Keratinocyte (primary cell): ENCODE measurements at regions not wholly inside any gene's neighbourhood (a gene's known extent, or its start where the extent isn't known, plus 50 kb on each side); places are given as distances from the start of the nearest gene placed in this dataset.

Experiments
- DNase-seq: peaks from one replicate; pipeline ENCODE4 v3.0.0-alpha.2; 2011; ENCODE audit warnings: low read depth, missing footprints, low spot score
- FAIRE-seq: peaks from 2 replicates; lab custom pipeline; 2011; peaks lifted over from hg19 to GRCh38; lab: Jason Lieb, UNC
- H2AFZ ChIP-seq: 2 replicates; pipeline ENCODE4 v1.6.0; 2012; ENCODE audit warnings: low read length, control low read depth, inconsistent platforms; ENCODE audit not compliant: control insufficient read depth
- H3K27ac ChIP-seq: 2 replicates; pipeline ENCODE4 v1.5.1; 2011; ENCODE audit warnings: low read length; ENCODE audit not compliant: control insufficient read depth, insufficient read depth
- H3K27me3 ChIP-seq: 3 replicates; pipeline ENCODE4 v1.6.0; 2011; ENCODE audit warnings: low read length; ENCODE audit not compliant: control insufficient read depth, insufficient read depth; ENCODE audit errors: extremely low read depth
- H3K36me3 ChIP-seq, 2 experiments: 2 replicates in 1 of 2; 3 replicates in 1 of 2; pipeline ENCODE4 v1.5.1; 2011; ENCODE audit warnings: low read length in 2 of 2, mild to moderate bottlenecking in 1 of 2; ENCODE audit not compliant: control insufficient read depth in 2 of 2, insufficient read depth in 2 of 2; ENCODE audit errors: extremely low read depth in 1 of 2
- H3K4me1 ChIP-seq: 3 replicates; pipeline ENCODE4 v1.5.1; 2011; ENCODE audit warnings: low read length; ENCODE audit not compliant: control insufficient read depth, insufficient read depth; ENCODE audit errors: extremely low read depth
- H3K4me2 ChIP-seq: 3 replicates; pipeline ENCODE4 v1.6.0; 2011; ENCODE audit warnings: low read depth, low read length; ENCODE audit not compliant: control insufficient read depth, insufficient read depth; ENCODE audit errors: extremely low read depth
- H3K4me3 ChIP-seq, 3 experiments: fragments of 200-600 bp in 1 of 3; sonication (generic) in 1 of 3; 2 replicates in 2 of 3; 3 replicates in 1 of 3; pipeline ENCODE4 v1.5.1; 2011 to 2016; ENCODE audit warnings: low read length in 3 of 3, mild to moderate bottlenecking in 3 of 3, control low read depth in 2 of 3, inconsistent platforms in 1 of 3, low read depth in 1 of 3, mixed read lengths in 1 of 3, mixed run types in 1 of 3, moderate library complexity in 1 of 3; ENCODE audit not compliant: control insufficient read depth in 2 of 3, insufficient read depth in 2 of 3; ENCODE audit errors: extremely low read depth in 1 of 3
- H3K79me2 ChIP-seq: 2 replicates; pipeline ENCODE4 v1.6.0; 2012; ENCODE audit warnings: low read length; ENCODE audit not compliant: control insufficient read depth, insufficient read depth
- H3K9ac ChIP-seq: 3 replicates; pipeline ENCODE4 v1.6.0; 2011; ENCODE audit warnings: low read length; ENCODE audit not compliant: control insufficient read depth, insufficient read depth; ENCODE audit errors: extremely low read depth
- H3K9me1 ChIP-seq: 3 replicates; pipeline ENCODE4 v1.6.0; 2011; ENCODE audit warnings: low read length; ENCODE audit not compliant: control insufficient read depth, insufficient read depth; ENCODE audit errors: extremely low read depth
- H3K9me3 ChIP-seq: 2 replicates; pipeline ENCODE4 v1.5.1; 2012; ENCODE audit warnings: low read depth, low read length; ENCODE audit not compliant: control insufficient read depth
- H4K20me1 ChIP-seq: 3 replicates; pipeline ENCODE4 v1.6.0; 2011; ENCODE audit warnings: low read length; ENCODE audit not compliant: control insufficient read depth, insufficient read depth; ENCODE audit errors: extremely low read depth
- EZH2 ChIP-seq: IDR thresholded peaks from one replicate; pipeline ENCODE4 v1.6.1; 2012; ENCODE audit warnings: inconsistent platforms, mild to moderate bottlenecking, low read length, moderate library complexity
- dilution Hi-C: fragments of 300-500 bp; cut with MboI; formaldehyde crosslinking; loops from one replicate; pipeline ENCODE4 v1.7.0; 2020; ENCODE audit warnings: low sequenced_read_pairs; ENCODE audit not compliant: extremely low pct_ligation_motif_present
- TF ChIP-seq, protein P1 (sequence below), 3 experiments: IDR thresholded peaks in 1 of 3; conservative IDR thresholded peaks in 1 of 3; optimal IDR thresholded peaks in 1 of 3; 2 replicates in 2 of 3; 3 replicates in 1 of 3; pipeline versions ENCODE3 to v1.5.1; 2011; ENCODE audit warnings: low read length in 3 of 3, mild to moderate bottlenecking in 3 of 3, moderate library complexity in 2 of 3, control low read depth in 1 of 3, inconsistent platforms in 1 of 3; ENCODE audit not compliant: insufficient read depth in 2 of 3; ENCODE audit errors: extremely low read depth in 1 of 3

DNA sequence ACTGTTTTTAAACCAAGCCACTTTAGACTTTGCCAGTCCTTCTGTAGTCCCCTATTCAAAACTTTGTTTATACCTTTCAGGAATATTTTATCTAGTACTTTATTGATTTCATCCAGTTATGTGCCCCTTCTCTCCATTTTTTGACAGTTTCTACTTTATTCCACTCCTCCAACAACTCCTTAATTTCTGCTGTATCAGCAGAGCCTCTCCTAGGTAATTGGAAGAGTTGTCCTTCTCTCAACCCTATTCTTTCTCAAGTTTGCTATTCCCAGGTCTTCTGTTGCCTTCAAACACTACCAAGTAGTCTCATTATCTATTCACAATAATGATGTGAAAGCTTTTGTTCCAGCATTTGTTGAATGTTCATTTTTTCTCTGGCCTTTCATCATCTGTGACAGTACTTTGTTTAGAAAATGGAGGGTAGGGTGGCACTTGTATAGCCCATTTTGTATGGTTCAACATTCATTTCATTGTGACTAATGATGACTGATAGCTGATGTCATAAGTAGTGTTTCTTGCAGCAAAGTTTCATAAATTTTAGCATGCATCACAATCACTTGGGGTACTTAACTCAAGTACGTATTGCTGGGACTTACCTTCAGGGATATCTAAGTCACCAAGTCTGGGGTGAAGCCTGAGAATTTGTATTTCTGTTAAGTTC, 204.4 kb upstream of the DMRT1 start:
- Histone ChIP-seq H3K9me3 (no peaks in the 10 kb centered on the region), H3K27ac (no peak overlapping the region), H4K20me1 (no peaks in the 10 kb centered on the region), H3K27me3 (no peaks in the 10 kb centered on the region), H3K4me1 (no peaks in the 10 kb centered on the region), H3K79me2 (no peaks in the 10 kb centered on the region), H3K4me3 (no peak overlapping the region), H3K9me1 (no peaks in the 10 kb centered on the region), H2AFZ (no peak overlapping the region), H3K9ac (no peak overlapping the region), H3K4me2 (no peak overlapping the region), H3K36me3 (peaks cover 0 to 3% of the 10 kb centered on the region in 2 experiments)
- dilution Hi-C loops = no loop called here
- FAIRE-seq = peak; percentile 56
- DNase-seq = no peak
- TF ChIP-seq, protein P1, sequence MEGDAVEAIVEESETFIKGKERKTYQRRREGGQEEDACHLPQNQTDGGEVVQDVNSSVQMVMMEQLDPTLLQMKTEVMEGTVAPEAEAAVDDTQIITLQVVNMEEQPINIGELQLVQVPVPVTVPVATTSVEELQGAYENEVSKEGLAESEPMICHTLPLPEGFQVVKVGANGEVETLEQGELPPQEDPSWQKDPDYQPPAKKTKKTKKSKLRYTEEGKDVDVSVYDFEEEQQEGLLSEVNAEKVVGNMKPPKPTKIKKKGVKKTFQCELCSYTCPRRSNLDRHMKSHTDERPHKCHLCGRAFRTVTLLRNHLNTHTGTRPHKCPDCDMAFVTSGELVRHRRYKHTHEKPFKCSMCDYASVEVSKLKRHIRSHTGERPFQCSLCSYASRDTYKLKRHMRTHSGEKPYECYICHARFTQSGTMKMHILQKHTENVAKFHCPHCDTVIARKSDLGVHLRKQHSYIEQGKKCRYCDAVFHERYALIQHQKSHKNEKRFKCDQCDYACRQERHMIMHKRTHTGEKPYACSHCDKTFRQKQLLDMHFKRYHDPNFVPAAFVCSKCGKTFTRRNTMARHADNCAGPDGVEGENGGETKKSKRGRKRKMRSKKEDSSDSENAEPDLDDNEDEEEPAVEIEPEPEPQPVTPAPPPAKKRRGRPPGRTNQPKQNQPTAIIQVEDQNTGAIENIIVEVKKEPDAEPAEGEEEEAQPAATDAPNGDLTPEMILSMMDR (optimal IDR thresholded peaks at IDR 0.05 in 1 of 3, IDR thresholded peaks at IDR 0.05 in 1 of 3, conservative IDR thresholded peaks at IDR 0.05 in 1 of 3; ENCODE audit: extremely low read depth in 1 of 3, insufficient read depth in 2 of 3, low read length in 3 of 3) = no peak
- TF ChIP-seq EZH2 = no peak

- dilution Hi-C loops = no loop called here
- H4K20me1 ChIP-seq = no peaks in the 10 kb centered on the region
- TF ChIP-seq EZH2 = no peak
- TF ChIP-seq, protein P1 (optimal IDR thresholded peaks at IDR 0.05 in 1 of 3, IDR thresholded peaks at IDR 0.05 in 1 of 3, conservative IDR thresholded peaks at IDR 0.05 in 1 of 3; ENCODE audit: extremely low read depth in 1 of 3, insufficient read depth in 2 of 3, low read length in 3 of 3) = no peak
- H2AFZ ChIP-seq = no peak overlapping the region
- no peak overlapping the region for H3K9ac ChIP-seq
- DNase-seq (no peak), FAIRE-seq (no peak)
- no peak overlapping the region for H3K27ac ChIP-seq
- H3K4me1 ChIP-seq = no peaks in the 10 kb centered on the region
- no peaks in the 10 kb centered on the region for H3K9me3 ChIP-seq
- no peak overlapping the region for H3K4me3 ChIP-seq
- peaks cover 0 to 3% of the 10 kb centered on the region in 2 experiments for H3K36me3 ChIP-seq
- H3K9me1 ChIP-seq = no peaks in the 10 kb centered on the region
- H3K4me2 ChIP-seq = no peak overlapping the region
- no peaks in the 10 kb centered on the region for H3K79me2 ChIP-seq
- H3K27me3 ChIP-seq = no peaks in the 10 kb centered on the region
Observed at GRCh38 chr9:638152-638551, 203.3 kb upstream of the DMRT1 start.
